ENCODE measurements at regions not wholly inside any gene's neighbourhood (a gene's known extent, or its start where the extent isn't known, plus 50 kb on each side); places are given as distances from the start of the nearest gene placed in this dataset.

GRCh38 chr1:230577537-230577936, 64.7 kb upstream of the COG2 start (continued):
- TF ChIP-seq CBX8 (IDR thresholded peaks at IDR 0.05) (no peak), JUNB (IDR thresholded peaks at IDR 0.05) (no peak), EHMT2 (IDR thresholded peaks at IDR 0.05; ENCODE audit: low read depth) (no peak)

- Histone ChIP-seq H3K27ac (no peak overlapping the region), H3K4me2 (no peak overlapping the region), H3K4me3 (no peak overlapping the region), H3K9me3 (no peaks in the 10 kb centered on the region), H3K4me1 (peaks cover 5% of the 10 kb centered on the region; the same call in 2 of the 3 replicates)
- ChIA-PET CTCF (interaction anchor here (1.2 kb wide), 1 partner anchor 10 kb away, joined by 3 read pairs; no protein-coding TSS in a partner anchor), POLR2A (interaction anchor here (0.6 kb wide), 1 partner anchor 19 kb away, joined by 7 read pairs; no protein-coding TSS in a partner anchor)
- no peak for ATAC-seq
- FAIRE-seq: no peak
- DNase-seq (ENCODE audit: low read depth in 1 of 2, low spot score in 1 of 2): no peak
- WGBS (ENCODE audit: missing lambda C conversion rate): 48% methylated on average over 3 of the region's 3 CpGs
- TF ChIP-seq HEYL (CRISPR knock-in tag; IDR thresholded peaks at IDR 0.05) (no peak), FOSL2 (IDR thresholded peaks at IDR 0.05) (no peak), FOSL2 (CRISPR knock-in tag; IDR thresholded peaks at IDR 0.05) (no peak), MAZ (IDR thresholded peaks at IDR 0.05; ENCODE audit: borderline replicate concordance, low read depth, low read length) (no peak), FOSB (CRISPR knock-in tag; IDR thresholded peaks at IDR 0.05) (no peak), RARB (CRISPR knock-in tag; IDR thresholded peaks at IDR 0.05) (no peak), NFE2L2 (conservative IDR thresholded peaks at IDR 0.05; ENCODE audit: low read length) (no peak), CHD2 (IDR thresholded peaks at IDR 0.05; ENCODE audit: low read length, partially characterized antibody) (no peak), MYC (IDR thresholded peaks at IDR 0.05; ENCODE audit: borderline replicate concordance, low read length) (no peak), NPAS2 (CRISPR knock-in tag; IDR thresholded peaks at IDR 0.05; ENCODE audit: borderline replicate concordance) (no peak), CHD4 (IDR thresholded peaks at IDR 0.05; ENCODE audit: borderline replicate concordance) (no peak), POLR2A (IDR thresholded peaks at IDR 0.05; ENCODE audit: low read length) (no peak), NR3C1 (IDR thresholded peaks at IDR 0.05) (no peak)
- TF ChIP-seq, protein P1, sequence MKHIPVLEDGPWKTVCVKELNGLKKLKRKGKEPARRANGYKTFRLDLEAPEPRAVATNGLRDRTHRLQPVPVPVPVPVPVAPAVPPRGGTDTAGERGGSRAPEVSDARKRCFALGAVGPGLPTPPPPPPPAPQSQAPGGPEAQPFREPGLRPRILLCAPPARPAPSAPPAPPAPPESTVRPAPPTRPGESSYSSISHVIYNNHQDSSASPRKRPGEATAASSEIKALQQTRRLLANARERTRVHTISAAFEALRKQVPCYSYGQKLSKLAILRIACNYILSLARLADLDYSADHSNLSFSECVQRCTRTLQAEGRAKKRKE (CRISPR knock-in tag; IDR thresholded peaks at IDR 0.05; ENCODE audit: low read depth): no peak
These were observed 66.3 kb upstream of the COG2 start for GRCh38 chr1:230575886-230576500.

DNA sequence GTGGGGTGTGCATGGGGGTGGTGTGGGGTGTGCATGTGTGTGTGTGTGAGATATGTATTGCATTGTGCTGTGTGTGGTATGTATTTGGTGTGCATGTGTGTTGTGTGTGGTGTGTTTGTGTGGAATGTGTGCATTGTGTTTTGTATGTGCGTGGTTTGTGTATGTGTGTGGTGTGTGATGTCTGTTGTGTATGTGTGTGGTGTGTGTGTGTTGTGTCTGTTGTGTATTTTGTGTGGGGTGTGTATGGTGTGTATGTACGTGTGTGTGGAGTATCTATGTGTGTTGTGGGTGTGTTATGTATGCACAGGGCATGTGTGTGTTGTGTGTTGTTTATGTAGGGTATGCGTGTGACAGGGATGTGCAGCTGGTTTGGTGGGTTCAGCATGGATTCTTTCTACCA, 67.8 kb upstream of the COG2 start:
- H3K4me3 ChIP-seq: no peak overlapping the region
- FAIRE-seq (no peak), ATAC-seq (no peak), DNase-seq (ENCODE audit: low read depth in 1 of 2, low spot score in 1 of 2) (no peak)
- H3K27ac ChIP-seq: no peak overlapping the region
- CTCF ChIA-PET: no interaction called here
- no peaks in the 10 kb centered on the region for H3K9me3 ChIP-seq
- no peak overlapping the region for H3K4me2 ChIP-seq
- TF ChIP-seq ESRRA (IDR thresholded peaks at IDR 0.05; ENCODE audit: borderline replicate concordance, low read length): no peak
- TF ChIP-seq NR3C1 (IDR thresholded peaks at IDR 0.05): no peak
- TF ChIP-seq, protein P2, sequence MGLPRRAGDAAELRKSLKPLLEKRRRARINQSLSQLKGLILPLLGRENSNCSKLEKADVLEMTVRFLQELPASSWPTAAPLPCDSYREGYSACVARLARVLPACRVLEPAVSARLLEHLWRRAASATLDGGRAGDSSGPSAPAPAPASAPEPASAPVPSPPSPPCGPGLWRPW (IDR thresholded peaks at IDR 0.05): no peak
- no peak for TF ChIP-seq NFE2L2 (conservative IDR thresholded peaks at IDR 0.05; ENCODE audit: low read length)
- TF ChIP-seq HOXB13 (CRISPR knock-in tag; IDR thresholded peaks at IDR 0.05; ENCODE audit: low read depth): no peak
- TF ChIP-seq TP53 (CRISPR knock-in tag; IDR thresholded peaks at IDR 0.05): no peak
- TF ChIP-seq CHD4 (IDR thresholded peaks at IDR 0.05; ENCODE audit: borderline replicate concordance): no peak
- TF ChIP-seq HOXA7 (CRISPR knock-in tag; IDR thresholded peaks at IDR 0.05): no peak
- TF ChIP-seq BHLHE40 (IDR thresholded peaks at IDR 0.05; ENCODE audit: low read depth, low read length): no peak
- TF ChIP-seq, protein P3, sequence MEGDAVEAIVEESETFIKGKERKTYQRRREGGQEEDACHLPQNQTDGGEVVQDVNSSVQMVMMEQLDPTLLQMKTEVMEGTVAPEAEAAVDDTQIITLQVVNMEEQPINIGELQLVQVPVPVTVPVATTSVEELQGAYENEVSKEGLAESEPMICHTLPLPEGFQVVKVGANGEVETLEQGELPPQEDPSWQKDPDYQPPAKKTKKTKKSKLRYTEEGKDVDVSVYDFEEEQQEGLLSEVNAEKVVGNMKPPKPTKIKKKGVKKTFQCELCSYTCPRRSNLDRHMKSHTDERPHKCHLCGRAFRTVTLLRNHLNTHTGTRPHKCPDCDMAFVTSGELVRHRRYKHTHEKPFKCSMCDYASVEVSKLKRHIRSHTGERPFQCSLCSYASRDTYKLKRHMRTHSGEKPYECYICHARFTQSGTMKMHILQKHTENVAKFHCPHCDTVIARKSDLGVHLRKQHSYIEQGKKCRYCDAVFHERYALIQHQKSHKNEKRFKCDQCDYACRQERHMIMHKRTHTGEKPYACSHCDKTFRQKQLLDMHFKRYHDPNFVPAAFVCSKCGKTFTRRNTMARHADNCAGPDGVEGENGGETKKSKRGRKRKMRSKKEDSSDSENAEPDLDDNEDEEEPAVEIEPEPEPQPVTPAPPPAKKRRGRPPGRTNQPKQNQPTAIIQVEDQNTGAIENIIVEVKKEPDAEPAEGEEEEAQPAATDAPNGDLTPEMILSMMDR (IDR thresholded peaks at IDR 0.05): no peak
- no peak for TF ChIP-seq ZSCAN20 (CRISPR knock-in tag; IDR thresholded peaks at IDR 0.05)
- peaks cover 5% of the 10 kb centered on the region; the same call in 2 of the 3 replicates for H3K4me1 ChIP-seq
- 55% methylated on average over 3 of the region's 3 CpGs for WGBS (ENCODE audit: missing lambda C conversion rate)
- POLR2A ChIA-PET: no interaction called here
